ENCODE measurements at regions not wholly inside any gene's neighbourhood (a gene's known extent, or its start where the extent isn't known, plus 50 kb on each side); places are given as distances from the start of the nearest gene placed in this dataset.
A peak's percentile ranks its signal among the peaks of the same experiment; 100 is the strongest.

- H3K27me3 ChIP-seq (ENCODE audit: control insufficient read depth, insufficient read depth, low read length) = peaks cover 8% of the 10 kb centered on the region
- no peak for DNase-seq
- 85% methylated on average over 3 of the region's 3 CpGs for WGBS (ENCODE audit: insufficient coverage)
- no peak overlapping the region for H3K4me3 ChIP-seq (ENCODE audit: low read length)
- no peak overlapping the region for H3K27ac ChIP-seq (ENCODE audit: low read length)
- H3K9me3 ChIP-seq (replicated peaks; ENCODE audit: control insufficient read depth, low read depth, low read length) = no peaks in the 10 kb centered on the region
- peaks cover 7% of the 10 kb centered on the region for H3K4me1 ChIP-seq (ENCODE audit: control insufficient read depth, insufficient read depth, low read length)
- H3K36me3 ChIP-seq (ENCODE audit: control insufficient read depth, insufficient read depth, low read length) = no peaks in the 10 kb centered on the region
Measured at GRCh38 chr15:69624816-69625215, 172.2 kb downstream of the RPLP1 start.

- peak; percentile 60 for DNase-seq
- H3K9me3 ChIP-seq (replicated peaks; ENCODE audit: control insufficient read depth, low read depth, low read length) = no peaks in the 10 kb centered on the region
- no peak overlapping the region for H3K27ac ChIP-seq (ENCODE audit: low read length)
- H3K4me3 ChIP-seq (ENCODE audit: low read length) = no peak overlapping the region
- peaks cover 7% of the 10 kb centered on the region for H3K4me1 ChIP-seq (ENCODE audit: control insufficient read depth, insufficient read depth, low read length)
- 14% methylated on average over 1 of the region's 2 CpGs for WGBS (ENCODE audit: insufficient coverage)
- H3K27me3 ChIP-seq (ENCODE audit: control insufficient read depth, insufficient read depth, low read length) = peaks cover 10% of the 10 kb centered on the region
- no peaks in the 10 kb centered on the region for H3K36me3 ChIP-seq (ENCODE audit: control insufficient read depth, insufficient read depth, low read length)
Measured at GRCh38 chr15:69625328-69625727, 172.7 kb downstream of the RPLP1 start.

- WGBS (ENCODE audit: insufficient coverage) = 76% methylated on average over 5 of the region's 11 CpGs
- Histone ChIP-seq H3K27me3 (ENCODE audit: control insufficient read depth, insufficient read depth, low read length) (peaks cover 10% of the 10 kb centered on the region), H3K4me1 (ENCODE audit: control insufficient read depth, insufficient read depth, low read length) (peaks cover 7% of the 10 kb centered on the region), H3K9me3 (replicated peaks; ENCODE audit: control insufficient read depth, low read depth, low read length) (no peaks in the 10 kb centered on the region), H3K36me3 (ENCODE audit: control insufficient read depth, insufficient read depth, low read length) (no peaks in the 10 kb centered on the region), H3K27ac (ENCODE audit: low read length) (no peak overlapping the region), H3K4me3 (ENCODE audit: low read length) (no peak overlapping the region)
- DNase-seq = no peak
Measured at GRCh38 chr15:69626095-69627066, 173.8 kb downstream of the RPLP1 start.

- Histone ChIP-seq H3K27ac (ENCODE audit: low read length) (no peak overlapping the region), H3K4me3 (ENCODE audit: low read length) (no peak overlapping the region), H3K27me3 (ENCODE audit: control insufficient read depth, insufficient read depth, low read length) (peaks cover 12% of the 10 kb centered on the region), H3K4me1 (ENCODE audit: control insufficient read depth, insufficient read depth, low read length) (peaks cover 7% of the 10 kb centered on the region), H3K36me3 (ENCODE audit: control insufficient read depth, insufficient read depth, low read length) (no peaks in the 10 kb centered on the region), H3K9me3 (replicated peaks; ENCODE audit: control insufficient read depth, low read depth, low read length) (no peaks in the 10 kb centered on the region)
- whole genome bisulfite sequencing (ENCODE audit: insufficient coverage) = 83% methylated on average over 5 of the region's 5 CpGs
- DNase-seq = no peak
Measured at GRCh38 chr15:69627548-69628158, 175.0 kb downstream of the RPLP1 start.

- Histone ChIP-seq H3K4me1 (ENCODE audit: control insufficient read depth, insufficient read depth, low read length) (peaks cover 7% of the 10 kb centered on the region), H3K4me3 (ENCODE audit: low read length) (no peak overlapping the region), H3K27me3 (ENCODE audit: control insufficient read depth, insufficient read depth, low read length) (peaks cover 16% of the 10 kb centered on the region), H3K36me3 (ENCODE audit: control insufficient read depth, insufficient read depth, low read length) (no peaks in the 10 kb centered on the region), H3K9me3 (replicated peaks; ENCODE audit: control insufficient read depth, low read depth, low read length) (no peaks in the 10 kb centered on the region), H3K27ac (ENCODE audit: low read length) (no peak overlapping the region)
- DNase-seq = peak; percentile 35
- 69% methylated on average over 3 of the region's 12 CpGs for WGBS (ENCODE audit: insufficient coverage)
Measured at GRCh38 chr15:69628256-69629093, 175.9 kb downstream of the RPLP1 start.

- no peaks in the 10 kb centered on the region for H3K9me3 ChIP-seq (replicated peaks; ENCODE audit: control insufficient read depth, low read depth, low read length)
- 81% methylated on average over 7 of the region's 15 CpGs for WGBS (ENCODE audit: insufficient coverage)
- H3K27me3 ChIP-seq (ENCODE audit: control insufficient read depth, insufficient read depth, low read length) = peaks cover 16% of the 10 kb centered on the region
- DNase-seq = no peak
- H3K36me3 ChIP-seq (ENCODE audit: control insufficient read depth, insufficient read depth, low read length) = no peaks in the 10 kb centered on the region
- H3K27ac ChIP-seq (ENCODE audit: low read length) = no peak overlapping the region
- peaks cover 4% of the 10 kb centered on the region for H3K4me1 ChIP-seq (ENCODE audit: control insufficient read depth, insufficient read depth, low read length)
- no peak overlapping the region for H3K4me3 ChIP-seq (ENCODE audit: low read length)
Measured at GRCh38 chr15:69629631-69630161, 177.1 kb downstream of the RPLP1 start.

- peaks cover 15% of the 10 kb centered on the region for H3K27me3 ChIP-seq (ENCODE audit: control insufficient read depth, insufficient read depth, low read length)
- H3K36me3 ChIP-seq (ENCODE audit: control insufficient read depth, insufficient read depth, low read length) = no peaks in the 10 kb centered on the region
- peaks cover 4% of the 10 kb centered on the region for H3K4me1 ChIP-seq (ENCODE audit: control insufficient read depth, insufficient read depth, low read length)
- no peaks in the 10 kb centered on the region for H3K9me3 ChIP-seq (replicated peaks; ENCODE audit: control insufficient read depth, low read depth, low read length)
- no peak overlapping the region for H3K27ac ChIP-seq (ENCODE audit: low read length)
- H3K4me3 ChIP-seq (ENCODE audit: low read length) = no peak overlapping the region
- DNase-seq = no peak
- WGBS (ENCODE audit: insufficient coverage) = 77% methylated on average over 5 of the region's 6 CpGs
Measured at GRCh38 chr15:69631005-69631404, 178.4 kb downstream of the RPLP1 start.

GRCh38 chr15:69631978-69632377 is 179.4 kb downstream of the RPLP1 start:
- no peaks in the 10 kb centered on the region for H3K36me3 ChIP-seq (ENCODE audit: control insufficient read depth, insufficient read depth, low read length)
- H3K27me3 ChIP-seq (ENCODE audit: control insufficient read depth, insufficient read depth, low read length) = peaks cover 15% of the 10 kb centered on the region
- no peak overlapping the region for H3K4me3 ChIP-seq (ENCODE audit: low read length)
- H3K9me3 ChIP-seq (replicated peaks; ENCODE audit: control insufficient read depth, low read depth, low read length) = no peaks in the 10 kb centered on the region
- H3K27ac ChIP-seq (ENCODE audit: low read length) = no peak overlapping the region
- H3K4me1 ChIP-seq (ENCODE audit: control insufficient read depth, insufficient read depth, low read length) = peaks cover 4% of the 10 kb centered on the region
- 0% methylated on average over 1 of the region's 4 CpGs for WGBS (ENCODE audit: insufficient coverage)
- no peak for DNase-seq

- H3K36me3 ChIP-seq (ENCODE audit: control insufficient read depth, insufficient read depth, low read length) = no peaks in the 10 kb centered on the region
- DNase-seq = no peak
- H3K9me3 ChIP-seq (replicated peaks; ENCODE audit: control insufficient read depth, low read depth, low read length) = peaks cover 2% of the 10 kb centered on the region
- 67% methylated on average over 1 of the region's 5 CpGs for WGBS (ENCODE audit: insufficient coverage)
- no peak overlapping the region for H3K4me3 ChIP-seq (ENCODE audit: low read length)
- H3K4me1 ChIP-seq (ENCODE audit: control insufficient read depth, insufficient read depth, low read length) = no peaks in the 10 kb centered on the region
- no peak overlapping the region for H3K27ac ChIP-seq (ENCODE audit: low read length)
- peaks cover 12% of the 10 kb centered on the region for H3K27me3 ChIP-seq (ENCODE audit: control insufficient read depth, insufficient read depth, low read length)
Measured at GRCh38 chr15:69634860-69635259, 182.2 kb downstream of the RPLP1 start.
